Epithelial cell of esophagus (primary cell): ENCODE measurements at regions not wholly inside any gene's neighbourhood (a gene's known extent, or its start where the extent isn't known, plus 50 kb on each side); places are given as distances from the start of the nearest gene placed in this dataset.

Experiments
- DNase-seq: peaks from one replicate; pipeline ENCODE4 v3.0.0; 2010; ENCODE audit warnings: low read depth
- H3K4me3 ChIP-seq: 2 replicates; pipeline ENCODE4 v1.5.1; 2011; ENCODE audit warnings: mild to moderate bottlenecking, low read length, control low read depth
- TF ChIP-seq, protein P1 (sequence below): IDR thresholded peaks from 2 replicates; pipeline ENCODE4 v1.5.1; 2011; ENCODE audit warnings: low read depth, mild to moderate bottlenecking, low read length, control low read depth, inconsistent platforms; ENCODE audit not compliant: insufficient read depth; ENCODE audit errors: missing control alignments

- TF ChIP-seq, protein P1, sequence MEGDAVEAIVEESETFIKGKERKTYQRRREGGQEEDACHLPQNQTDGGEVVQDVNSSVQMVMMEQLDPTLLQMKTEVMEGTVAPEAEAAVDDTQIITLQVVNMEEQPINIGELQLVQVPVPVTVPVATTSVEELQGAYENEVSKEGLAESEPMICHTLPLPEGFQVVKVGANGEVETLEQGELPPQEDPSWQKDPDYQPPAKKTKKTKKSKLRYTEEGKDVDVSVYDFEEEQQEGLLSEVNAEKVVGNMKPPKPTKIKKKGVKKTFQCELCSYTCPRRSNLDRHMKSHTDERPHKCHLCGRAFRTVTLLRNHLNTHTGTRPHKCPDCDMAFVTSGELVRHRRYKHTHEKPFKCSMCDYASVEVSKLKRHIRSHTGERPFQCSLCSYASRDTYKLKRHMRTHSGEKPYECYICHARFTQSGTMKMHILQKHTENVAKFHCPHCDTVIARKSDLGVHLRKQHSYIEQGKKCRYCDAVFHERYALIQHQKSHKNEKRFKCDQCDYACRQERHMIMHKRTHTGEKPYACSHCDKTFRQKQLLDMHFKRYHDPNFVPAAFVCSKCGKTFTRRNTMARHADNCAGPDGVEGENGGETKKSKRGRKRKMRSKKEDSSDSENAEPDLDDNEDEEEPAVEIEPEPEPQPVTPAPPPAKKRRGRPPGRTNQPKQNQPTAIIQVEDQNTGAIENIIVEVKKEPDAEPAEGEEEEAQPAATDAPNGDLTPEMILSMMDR = no peak
- no peak overlapping the region for H3K4me3 ChIP-seq
- no peak for DNase-seq
These were observed 162.6 kb upstream of the USP25 start for GRCh38 chr21:15567191-15567590.

DNA sequence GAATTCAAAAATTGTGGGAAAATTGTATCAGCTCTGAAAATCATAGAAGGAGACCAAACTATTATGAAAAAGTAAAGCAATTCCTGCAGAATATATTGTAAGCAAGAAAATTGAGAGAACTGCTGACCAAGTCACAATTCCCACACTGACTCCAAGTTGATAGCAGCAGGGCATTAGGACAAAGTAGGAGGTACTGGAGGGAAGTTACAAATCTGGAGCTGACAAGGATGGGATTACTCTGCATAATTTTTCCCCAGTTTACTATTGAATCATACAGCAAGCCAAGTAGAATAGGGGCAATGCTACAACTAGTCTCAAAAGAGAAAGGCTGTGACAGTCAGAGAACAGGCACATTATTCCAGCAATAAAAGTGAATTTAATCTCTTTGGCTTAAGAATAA, 161.3 kb upstream of the USP25 start:
- no peak for DNase-seq
- TF ChIP-seq, protein P1 = no peak
- H3K4me3 ChIP-seq = no peak overlapping the region

DNA sequence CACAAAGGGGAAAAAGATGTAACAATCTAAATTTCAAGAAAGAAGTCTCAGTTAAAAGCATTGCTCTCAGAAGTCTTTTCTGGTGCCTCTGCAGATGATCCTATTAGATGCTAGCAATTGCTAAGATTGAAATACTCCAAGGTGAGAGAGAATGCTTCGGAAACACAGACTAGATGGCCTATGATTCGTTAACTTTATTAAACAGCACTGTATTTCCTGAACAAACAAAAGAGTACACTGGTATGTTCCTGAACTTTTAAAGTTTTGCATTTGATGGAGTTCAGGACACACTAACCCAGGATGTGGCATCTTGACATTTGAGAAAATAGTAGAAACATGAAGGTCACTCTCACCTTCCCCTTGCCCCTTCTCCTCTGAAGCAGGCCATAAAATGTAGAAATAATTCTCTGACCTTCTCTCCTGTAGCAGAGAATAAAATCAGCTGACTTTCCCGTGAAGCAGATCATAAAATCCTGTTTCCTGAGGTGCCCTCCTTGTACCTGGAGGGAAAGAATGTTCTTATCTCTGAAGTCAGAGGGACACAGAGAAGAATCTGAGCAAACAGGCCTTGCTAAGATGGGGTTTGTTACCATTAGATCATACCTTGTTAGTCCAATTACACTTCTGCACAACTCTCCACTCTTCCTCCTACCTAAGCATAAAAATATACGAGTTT, 142.9 kb upstream of the USP25 start:
- no peak for DNase-seq
- TF ChIP-seq, protein P1 = no peak
- H3K4me3 ChIP-seq = no peak overlapping the region

GRCh38 chr21:15592271-15592860, 137.4 kb upstream of the USP25 start:
- H3K4me3 ChIP-seq = no peak overlapping the region
- TF ChIP-seq, protein P1 = peak; percentile 56
- DNase-seq = peak; percentile 62

- DNase-seq = no peak
- TF ChIP-seq, protein P1 = no peak
- no peak overlapping the region for H3K4me3 ChIP-seq
These were observed 136.8 kb upstream of the USP25 start for GRCh38 chr21:15592957-15593356.

DNA sequence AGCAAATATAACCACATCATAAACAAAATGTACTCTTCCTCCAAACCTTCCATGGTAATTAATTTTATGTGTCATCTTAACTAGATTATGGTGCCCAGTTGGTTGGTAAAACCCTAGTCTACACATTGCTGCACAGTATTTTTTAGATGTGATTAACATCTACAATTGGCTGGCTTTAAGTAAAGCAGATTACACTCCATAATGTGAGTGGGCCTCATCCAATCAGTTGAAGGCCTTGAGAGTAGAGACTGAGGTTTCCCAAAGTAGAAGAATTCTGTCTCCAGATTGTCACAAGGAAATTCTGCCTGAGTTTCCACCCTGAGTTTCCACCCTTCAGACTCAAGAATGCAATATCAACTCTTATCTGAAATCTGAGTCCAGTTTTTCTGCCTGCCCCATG, 128.4 kb upstream of the USP25 start:
- no peak overlapping the region for H3K4me3 ChIP-seq
- TF ChIP-seq, protein P1 = no peak
- DNase-seq = no peak

GRCh38 chr21:15604413-15604812, 125.4 kb upstream of the USP25 start:
- DNase-seq = peak; percentile 95
- TF ChIP-seq, protein P1 = no peak
- H3K4me3 ChIP-seq = no peak overlapping the region
